GM23248 (cell line): ENCODE measurements at regions not wholly inside any gene's neighbourhood (a gene's known extent, or its start where the extent isn't known, plus 50 kb on each side); places are given as distances from the start of the nearest gene placed in this dataset.

ENCODE experiments used
- DNase-seq: peaks from one replicate; pipeline ENCODE4 v3.0.0-alpha.2; 2015
- H2AFZ ChIP-seq: fragments of 200-600 bp; sonication (generic); 2 replicates; pipeline ENCODE4 v1.6.1; 2016; ENCODE audit warnings: antibody characterized with exemption
- H3F3A ChIP-seq: fragments of 200-600 bp; sonication (generic); 2 replicates; pipeline ENCODE4 v1.6.1; 2016; ENCODE audit warnings: mild to moderate bottlenecking, antibody characterized with exemption, mixed run types; ENCODE audit not compliant: insufficient read depth
- H3K27ac ChIP-seq: fragments of 200-600 bp; sonication (generic); 2 replicates; pipeline ENCODE4 v1.5.1; 2016; ENCODE audit warnings: mild to moderate bottlenecking
- H3K27me3 ChIP-seq: fragments of 200-600 bp; sonication (generic); replicated peaks from 2 replicates; pipeline ENCODE4 v1.6.1; 2016; ENCODE audit warnings: mild to moderate bottlenecking; ENCODE audit not compliant: insufficient read depth
- H3K36me3 ChIP-seq: fragments of 200-600 bp; sonication (generic); 2 replicates; pipeline ENCODE4 v1.6.1; 2016; ENCODE audit warnings: low read depth, mild to moderate bottlenecking
- H3K4me1 ChIP-seq: fragments of 200-600 bp; sonication (generic); 2 replicates; pipeline ENCODE4 v1.6.1; 2016; ENCODE audit warnings: mild to moderate bottlenecking; ENCODE audit not compliant: insufficient read depth
- H3K4me2 ChIP-seq: fragments of 200-600 bp; sonication (generic); one replicate; pipeline ENCODE4 v1.6.1; 2016; ENCODE audit warnings: mild to moderate bottlenecking; ENCODE audit not compliant: unreplicated experiment
- H3K4me3 ChIP-seq: fragments of 200-600 bp; sonication (generic); 2 replicates; pipeline ENCODE4 v1.5.1; 2016; ENCODE audit warnings: mild to moderate bottlenecking
- H3K79me2 ChIP-seq: fragments of 200-600 bp; sonication (generic); 2 replicates; pipeline ENCODE4 v1.6.1; 2016; ENCODE audit warnings: mild to moderate bottlenecking; ENCODE audit not compliant: insufficient read depth
- H3K9ac ChIP-seq: fragments of 200-600 bp; sonication (generic); 2 replicates; pipeline ENCODE4 v1.6.1; 2016; ENCODE audit warnings: mild to moderate bottlenecking
- H3K9me2 ChIP-seq: fragments of 200-600 bp; sonication (generic); 2 replicates; pipeline ENCODE4 v1.6.1; 2016; ENCODE audit warnings: mixed run types, mild to moderate bottlenecking, moderate library complexity; ENCODE audit not compliant: insufficient read depth
- H3K9me3 ChIP-seq: fragments of 200-600 bp; sonication (generic); one replicate; pipeline ENCODE4 v1.6.1; 2017; ENCODE audit warnings: low read depth
- H4K20me1 ChIP-seq: fragments of 200-600 bp; sonication (generic); 2 replicates; pipeline ENCODE4 v1.6.0; 2016; ENCODE audit not compliant: insufficient read depth
- EZH2 ChIP-seq: fragments of 200-600 bp; sonication (generic); IDR thresholded peaks from 2 replicates; pipeline ENCODE4 v1.6.1; 2018; ENCODE audit warnings: antibody characterized with exemption, mild to moderate bottlenecking; ENCODE audit not compliant: insufficient read depth, poor library complexity, severe bottlenecking
- EZH2phosphoT487 ChIP-seq: fragments of 200-600 bp; sonication (generic); IDR thresholded peaks from 2 replicates; pipeline ENCODE4 v1.6.1; 2018; ENCODE audit warnings: antibody characterized with exemption, moderate library complexity, mild to moderate bottlenecking, low read depth; ENCODE audit not compliant: insufficient read depth
- WGBS, 2 experiments: methylation state at CpG; one replicate each; pipeline ENCODE4 v1.1.6; 2015 to 2017; ENCODE audit warnings: low lambda C conversion rate in 2 of 2, low coverage in 1 of 2; ENCODE audit errors: missing lambda C conversion rate in 2 of 2; 5-methylcytosine and 5-hydroxymethylcytosine counted together
- in situ Hi-C: fragments of 300-500 bp; cut with MboI; formaldehyde crosslinking; loops from 2 replicates; pipeline ENCODE4 v1.15.0; 2020

DNA sequence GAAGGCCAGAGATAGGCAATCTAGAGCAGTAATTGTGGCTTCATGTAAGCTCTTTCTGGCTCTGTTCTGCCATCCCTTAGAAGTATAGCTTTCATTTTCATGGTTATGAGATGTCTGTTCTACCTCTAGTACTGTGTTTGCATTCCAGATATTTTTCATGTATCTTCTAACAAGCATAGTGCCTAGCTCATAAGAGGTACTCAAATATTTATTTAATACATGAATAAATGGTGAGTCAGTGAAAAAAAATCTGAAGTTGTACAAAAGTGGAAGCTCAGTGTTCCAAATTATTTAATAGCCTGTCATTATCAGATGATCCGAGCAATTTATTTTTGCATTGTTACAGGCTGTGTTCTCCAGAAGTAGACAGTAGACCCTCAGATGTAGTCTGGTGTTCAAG lies 64.3 kb downstream of the OXSM start:
- 86 to 88% methylated on average over 1 of the region's 1 CpG for WGBS, 2 experiments
- 0 out of 2 replicates have a peak overlapping the region, but pooled peaks have one; percentile 28 for H2AFZ ChIP-seq
- no peaks in the 10 kb centered on the region for H3K36me3 ChIP-seq
- H3K79me2 ChIP-seq = no peaks in the 10 kb centered on the region
- H3K9me3 ChIP-seq = no peaks in the 10 kb centered on the region
- peak; percentile 43 for DNase-seq
- H3K9me2 ChIP-seq = no peaks in the 10 kb centered on the region
- H3K4me1 ChIP-seq = peaks cover 11% of the 10 kb centered on the region
- no peak overlapping the region for H3K4me2 ChIP-seq
- TF ChIP-seq EZH2phosphoT487 = no peak
- no peak for TF ChIP-seq EZH2
- H3K4me3 ChIP-seq = no peak overlapping the region
- H3F3A ChIP-seq = peaks cover 14% of the 10 kb centered on the region; the same call in 1 of the 2 replicates
- no peak overlapping the region for H3K9ac ChIP-seq
- H3K27ac ChIP-seq = peak overlapping the region; percentile 59
- in situ Hi-C loops = no loop called here
- H4K20me1 ChIP-seq = no peaks in the 10 kb centered on the region
- no peaks in the 10 kb centered on the region for H3K27me3 ChIP-seq

DNA sequence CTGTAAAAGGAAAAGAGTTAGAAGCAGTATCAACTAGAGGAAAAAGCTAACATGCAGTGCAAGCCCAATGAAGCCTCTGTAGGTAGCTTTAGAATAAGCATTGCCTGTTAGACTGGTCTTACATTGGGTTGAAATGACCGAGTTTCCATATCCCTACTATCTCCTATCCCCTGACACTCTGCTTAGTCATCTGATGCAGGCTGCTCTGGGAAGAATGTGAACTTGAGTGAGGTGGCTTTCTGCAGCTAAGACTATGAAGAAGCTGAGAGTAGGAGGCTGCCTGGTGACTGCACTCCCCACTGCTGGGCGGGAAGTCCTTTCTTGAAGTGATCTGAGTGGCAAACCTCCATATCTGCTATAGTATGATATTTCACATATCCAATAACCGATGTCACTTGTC lies 64.7 kb downstream of the OXSM start:
- Histone ChIP-seq H3F3A (peaks cover 14% of the 10 kb centered on the region; the same call in 1 of the 2 replicates), H3K9me3 (no peaks in the 10 kb centered on the region), H3K27ac (peak overlapping the region; percentile 59), H3K36me3 (no peaks in the 10 kb centered on the region), H3K9me2 (no peaks in the 10 kb centered on the region), H4K20me1 (no peaks in the 10 kb centered on the region), H3K4me3 (no peak overlapping the region), H3K27me3 (no peaks in the 10 kb centered on the region), H3K9ac (no peak overlapping the region), H3K4me1 (peaks cover 11% of the 10 kb centered on the region), H3K79me2 (no peaks in the 10 kb centered on the region), H3K4me2 (peak overlapping the region; percentile 9), H2AFZ (0 out of 2 replicates have a peak overlapping the region, but pooled peaks have one; percentile 28)
- in situ Hi-C loops = no loop called here
- TF ChIP-seq EZH2phosphoT487 = no peak
- WGBS, 2 experiments = 66 to 74% methylated on average over 3 of the region's 3 CpGs
- DNase-seq = peak; percentile 86

DNA sequence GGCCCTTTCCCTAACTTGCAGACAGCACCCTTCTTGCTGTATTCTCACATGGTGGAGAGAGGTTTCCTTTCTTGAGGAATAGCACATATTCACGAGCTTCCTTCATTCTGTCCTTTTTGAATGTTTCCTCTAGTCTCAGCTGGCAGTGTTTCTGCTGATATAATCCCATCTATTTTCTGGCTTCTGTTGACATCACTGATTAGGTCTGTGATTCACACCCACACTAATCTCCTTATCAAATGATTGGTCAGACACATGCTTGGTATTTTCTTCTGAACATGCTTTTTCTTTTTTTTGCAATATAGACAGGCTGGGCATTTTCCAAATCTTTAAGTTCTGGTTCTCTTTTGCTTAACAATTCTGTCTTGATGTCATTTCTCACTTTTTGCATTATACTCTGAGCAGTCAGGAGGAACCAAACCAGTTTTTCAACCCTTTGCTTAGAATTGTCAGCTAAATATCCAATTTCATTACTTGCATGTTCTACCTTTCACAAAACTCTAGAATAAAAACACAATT lies 65.4 kb downstream of the OXSM start:
- no peak overlapping the region for H3K9ac ChIP-seq
- in situ Hi-C loops = no loop called here
- no peak overlapping the region for H3K4me3 ChIP-seq
- H2AFZ ChIP-seq = no peak overlapping the region
- DNase-seq = no peak
- H4K20me1 ChIP-seq = no peaks in the 10 kb centered on the region
- H3K27me3 ChIP-seq = no peaks in the 10 kb centered on the region
- no peaks in the 10 kb centered on the region for H3K9me2 ChIP-seq
- H3K27ac ChIP-seq = no peak overlapping the region
- H3F3A ChIP-seq = peaks cover 14% of the 10 kb centered on the region; the same call in 1 of the 2 replicates
- WGBS, 2 experiments = 62 to 67% methylated on average over 1 of the region's 1 CpG
- H3K4me1 ChIP-seq = peaks cover 11% of the 10 kb centered on the region
- no peaks in the 10 kb centered on the region for H3K36me3 ChIP-seq
- no peak overlapping the region for H3K4me2 ChIP-seq
- no peaks in the 10 kb centered on the region for H3K9me3 ChIP-seq
- TF ChIP-seq EZH2 (no peak), EZH2phosphoT487 (no peak)
- H3K79me2 ChIP-seq = no peaks in the 10 kb centered on the region

DNA sequence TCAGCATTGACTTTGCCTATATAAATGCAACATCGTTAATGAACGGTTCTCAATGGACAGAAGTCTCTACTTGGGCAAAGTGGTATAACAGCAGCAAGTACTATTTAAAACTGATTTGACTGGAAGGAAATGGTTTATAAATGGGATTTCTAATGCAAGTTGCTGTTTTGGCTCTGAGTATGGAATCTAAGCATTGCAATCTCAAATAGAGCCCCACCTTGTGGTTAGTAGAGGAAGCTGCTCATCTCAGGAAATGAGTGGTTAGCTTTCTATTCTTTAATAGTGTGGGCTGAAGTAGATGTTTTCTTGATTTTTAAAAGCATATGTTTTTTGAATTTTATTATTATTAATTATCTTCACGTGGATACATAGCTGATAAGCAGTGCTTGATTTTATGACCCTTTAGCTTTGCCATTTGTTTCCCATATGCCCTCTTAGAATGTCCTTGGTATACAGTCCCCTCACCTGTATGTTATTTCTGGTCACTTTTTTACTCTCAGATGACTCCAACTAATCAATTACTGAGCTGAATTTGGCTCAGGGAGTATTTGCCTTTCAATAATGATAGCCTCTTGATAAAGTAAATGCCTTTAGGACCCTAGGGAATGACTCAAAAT lies 67.1 kb downstream of the OXSM start:
- DNase-seq = peak; percentile 78
- TF ChIP-seq EZH2 (no peak), EZH2phosphoT487 (no peak)
- H3K36me3 ChIP-seq = no peaks in the 10 kb centered on the region
- no peak overlapping the region for H3K27ac ChIP-seq
- H2AFZ ChIP-seq = no peak overlapping the region
- in situ Hi-C loops = no loop called here
- H3F3A ChIP-seq = peaks cover 14% of the 10 kb centered on the region; the same call in 1 of the 2 replicates
- WGBS, 2 experiments = 35% methylated on average over 3 of the region's 3 CpGs
- no peaks in the 10 kb centered on the region for H3K9me2 ChIP-seq
- H3K4me3 ChIP-seq = no peak overlapping the region
- no peaks in the 10 kb centered on the region for H3K9me3 ChIP-seq
- no peaks in the 10 kb centered on the region for H4K20me1 ChIP-seq
- H3K4me2 ChIP-seq = no peak overlapping the region
- H3K9ac ChIP-seq = no peak overlapping the region
- peaks cover 11% of the 10 kb centered on the region for H3K4me1 ChIP-seq
- no peaks in the 10 kb centered on the region for H3K79me2 ChIP-seq
- H3K27me3 ChIP-seq = no peaks in the 10 kb centered on the region
